RWPE2 (cell line): ENCODE measurements at regions not wholly inside any gene's neighbourhood (a gene's known extent, or its start where the extent isn't known, plus 50 kb on each side); places are given as distances from the start of the nearest gene placed in this dataset.

Source experiments
- ATAC-seq: fragments of 200-7000 bp; cut with Tn5 transposase; 3 replicates; pipeline ENCODE4 v1.9.1; 2021; ENCODE audit warnings: low read depth
- DNase-seq: peaks from one replicate; pipeline ENCODE4 v3.0.0-alpha.2; 2020; ENCODE audit warnings: low spot score
- H3K27ac ChIP-seq: fragments of 450-650 bp; 2 replicates; pipeline ENCODE4 v1.5.1; 2017; ENCODE audit warnings: mild to moderate bottlenecking; ENCODE audit not compliant: poor library complexity, severe bottlenecking
- H3K27me3 ChIP-seq: fragments of 250-450 bp; sonication (Bioruptor Pico); 2 replicates; pipeline ENCODE4 v1.5.1; 2021; ENCODE audit warnings: mild to moderate bottlenecking, moderate library complexity; ENCODE audit not compliant: insufficient read depth, poor library complexity, severe bottlenecking
- H3K36me3 ChIP-seq: fragments of 250-450 bp; sonication (Bioruptor Pico); 2 replicates; pipeline ENCODE4 v1.5.1; 2020; ENCODE audit warnings: low read depth, mild to moderate bottlenecking, moderate library complexity
- H3K4me1 ChIP-seq: fragments of 250-450 bp; sonication (Bioruptor Pico); 2 replicates; pipeline ENCODE4 v1.5.1; 2021; ENCODE audit warnings: mild to moderate bottlenecking, moderate library complexity; ENCODE audit not compliant: insufficient read depth, poor library complexity, severe bottlenecking
- H3K4me3 ChIP-seq: fragments of 250-450 bp; sonication (Bioruptor Pico); 2 replicates; pipeline ENCODE4 v1.5.1; 2021; ENCODE audit warnings: mild to moderate bottlenecking, moderate library complexity; ENCODE audit not compliant: severe bottlenecking
- H3K9me3 ChIP-seq: fragments of 250-450 bp; sonication (Bioruptor Pico); 2 replicates; pipeline ENCODE4 v1.5.1; 2021; ENCODE audit warnings: mild to moderate bottlenecking, moderate library complexity; ENCODE audit not compliant: severe bottlenecking
- CTCF ChIP-seq: fragments of 450-650 bp; IDR thresholded peaks from one replicate; pipeline ENCODE4 v1.5.1; 2017; ENCODE audit warnings: mild to moderate bottlenecking, moderate library complexity; ENCODE audit not compliant: poor library complexity, severe bottlenecking

GRCh38 chr13:68048802-68049359 lies 818.7 kb upstream of the PCDH9 start:
- Histone ChIP-seq H3K36me3 (no peaks in the 10 kb centered on the region), H3K4me3 (no peak overlapping the region), H3K9me3 (no peaks in the 10 kb centered on the region), H3K4me1 (peaks cover 6% of the 10 kb centered on the region), H3K27me3 (no peaks in the 10 kb centered on the region), H3K27ac (no peak overlapping the region)
- no peak for ATAC-seq
- DNase-seq = no peak
- TF ChIP-seq CTCF = no peak

DNA sequence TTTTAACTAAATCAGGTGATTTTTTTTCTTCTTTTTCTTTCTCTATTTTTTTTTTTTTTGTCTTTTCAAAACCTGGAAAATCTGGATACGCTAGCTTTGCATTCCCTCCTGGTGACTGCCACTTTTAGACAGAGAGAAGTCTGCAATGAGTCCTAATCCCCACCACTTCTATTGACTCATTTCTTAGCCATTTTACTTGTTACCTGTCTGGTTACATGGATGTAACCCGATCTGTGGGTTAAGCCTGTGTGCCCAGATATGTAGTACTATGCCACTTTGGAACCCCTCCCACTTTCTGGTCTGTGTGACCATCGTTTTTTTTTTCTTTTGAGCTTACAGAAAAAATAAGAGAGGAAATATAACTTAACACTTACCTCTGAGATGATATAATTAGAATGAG lies 817.8 kb upstream of the PCDH9 start:
- H3K4me1 ChIP-seq = peaks cover 6% of the 10 kb centered on the region
- no peaks in the 10 kb centered on the region for H3K9me3 ChIP-seq
- H3K4me3 ChIP-seq = no peak overlapping the region
- no peak for DNase-seq
- no peaks in the 10 kb centered on the region for H3K27me3 ChIP-seq
- peak; percentile 94 for ATAC-seq
- H3K36me3 ChIP-seq = no peaks in the 10 kb centered on the region
- TF ChIP-seq CTCF = no peak
- no peak overlapping the region for H3K27ac ChIP-seq

DNA sequence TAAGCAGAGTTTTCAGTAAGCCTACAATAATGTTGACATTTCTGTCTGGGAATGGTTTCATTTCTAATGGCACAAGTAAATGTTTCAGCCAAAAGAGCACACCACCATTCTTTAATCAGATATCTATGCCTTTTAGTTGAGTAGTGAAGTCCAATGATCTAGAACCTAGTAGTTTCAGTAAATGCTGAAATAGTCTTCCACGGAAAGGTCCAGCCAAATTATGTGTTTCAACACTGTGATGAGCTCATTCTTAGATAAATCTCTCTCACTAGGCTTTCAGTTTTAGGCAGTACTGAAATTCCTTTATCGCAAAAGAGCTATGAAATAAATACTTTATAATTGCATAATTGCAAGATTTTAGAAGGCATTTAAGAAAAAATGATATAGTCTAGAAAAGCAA lies 816.8 kb upstream of the PCDH9 start:
- DNase-seq (no peak), ATAC-seq (no peak)
- Histone ChIP-seq H3K4me3 (no peak overlapping the region), H3K27ac (no peak overlapping the region), H3K27me3 (no peaks in the 10 kb centered on the region), H3K4me1 (peaks cover 6% of the 10 kb centered on the region), H3K9me3 (no peaks in the 10 kb centered on the region), H3K36me3 (no peaks in the 10 kb centered on the region)
- no peak for TF ChIP-seq CTCF

GRCh38 chr13:68030152-68030809 lies 800.1 kb upstream of the PCDH9 start:
- ATAC-seq (no peak), DNase-seq (no peak)
- H3K4me3 ChIP-seq = no peak overlapping the region
- H3K27ac ChIP-seq = no peak overlapping the region
- no peaks in the 10 kb centered on the region for H3K36me3 ChIP-seq
- no peaks in the 10 kb centered on the region for H3K4me1 ChIP-seq
- no peaks in the 10 kb centered on the region for H3K27me3 ChIP-seq
- H3K9me3 ChIP-seq = no peaks in the 10 kb centered on the region
- TF ChIP-seq CTCF = no peak

DNA sequence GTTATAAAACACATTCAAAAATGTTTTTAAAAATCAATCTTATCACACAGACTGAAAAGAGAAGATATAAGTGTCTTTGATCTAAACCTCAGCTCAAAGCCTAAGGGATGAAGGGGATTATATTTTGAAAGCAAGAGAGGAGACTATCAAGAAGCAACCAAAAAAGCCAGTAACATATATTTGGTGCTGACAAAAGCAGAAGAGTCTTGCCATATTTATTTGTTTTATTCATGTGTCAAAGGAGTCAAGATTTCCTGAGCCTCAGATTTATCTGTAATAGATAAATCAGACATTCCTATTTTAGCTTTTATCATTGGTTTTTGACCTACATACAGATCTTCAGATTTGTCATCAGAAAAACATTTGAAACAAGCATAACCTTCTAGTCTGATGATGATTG lies 798.6 kb upstream of the PCDH9 start:
- ATAC-seq (no peak), DNase-seq (no peak)
- Histone ChIP-seq H3K9me3 (no peaks in the 10 kb centered on the region), H3K27ac (no peak overlapping the region), H3K4me3 (no peak overlapping the region), H3K4me1 (no peaks in the 10 kb centered on the region), H3K27me3 (no peaks in the 10 kb centered on the region), H3K36me3 (no peaks in the 10 kb centered on the region)
- no peak for TF ChIP-seq CTCF
